Right forelimb (tissue), 1 donor: ENCODE measurements at regions not wholly inside any gene's neighbourhood (a gene's known extent, or its start where the extent isn't known, plus 50 kb on each side); places are given as distances from the start of the nearest gene placed in this dataset.
"Not testable (repeated sequence)": the region's sequence is repeated elsewhere in the genome, so short reads cannot be mapped to it uniquely, and the experiment has no call there.

Experiments used
- DNase-seq: peaks from one replicate; pipeline ENCODE4 v3.0.0-alpha.2; 2018

DNA sequence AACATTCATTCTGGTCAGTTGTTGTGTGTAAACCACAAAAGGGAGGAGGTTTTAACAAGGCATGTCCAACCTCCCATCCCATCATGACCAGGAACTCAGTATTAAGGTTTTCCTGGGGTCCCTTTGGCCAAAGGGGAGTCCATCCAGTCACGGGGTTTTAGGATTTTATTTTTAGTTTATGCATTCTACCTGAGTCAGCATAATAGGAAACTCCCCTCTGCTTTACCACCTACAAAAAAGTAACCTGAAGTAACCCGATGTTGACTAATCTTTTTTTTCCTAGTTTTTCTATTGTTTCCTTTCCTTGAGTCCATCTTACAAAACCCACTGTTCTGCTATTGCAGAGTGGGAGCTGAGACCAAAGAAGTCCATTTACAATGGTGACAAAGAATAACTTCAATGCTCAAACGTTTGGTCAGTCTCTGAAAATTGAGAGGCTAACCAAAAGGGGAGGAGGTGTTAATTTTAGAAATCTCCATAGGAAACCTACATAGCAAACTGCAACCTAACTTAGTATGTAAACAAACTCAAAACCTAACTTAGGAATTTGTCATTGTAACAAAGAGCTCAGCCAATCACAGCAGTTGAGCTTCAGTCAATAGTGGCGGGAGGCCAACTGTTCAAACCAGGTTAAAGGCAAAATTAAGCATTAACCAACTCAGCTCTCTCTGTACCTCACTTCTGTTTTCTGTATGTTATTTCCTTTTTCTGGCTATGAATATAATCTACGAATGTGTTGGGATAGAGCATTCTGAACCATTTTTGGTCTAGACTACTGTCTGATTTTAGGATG is 1954.1 kb downstream of the PCDH9 start:
- DNase-seq: no peak

- DNase-seq: no peak
These were observed 1955.0 kb downstream of the PCDH9 start for GRCh38 chr13:65275108-65275507.

- DNase-seq: not testable (repeated sequence)
These were observed 1956.2 kb downstream of the PCDH9 start for GRCh38 chr13:65273811-65274420.

GRCh38 chr13:65268009-65268408 is 1962.1 kb downstream of the PCDH9 start:
- DNase-seq: no peak

GRCh38 chr13:65265988-65266387 is 1964.1 kb downstream of the PCDH9 start:
- DNase-seq: no peak

GRCh38 chr13:65264066-65264465 is 1966.1 kb downstream of the PCDH9 start:
- no peak for DNase-seq

GRCh38 chr13:65260946-65261891 is 1968.9 kb downstream of the PCDH9 start:
- no peak for DNase-seq

GRCh38 chr13:65240773-65241172 is 1989.4 kb downstream of the PCDH9 start:
- DNase-seq: no peak

GRCh38 chr13:65236841-65237418 is 1993.2 kb downstream of the PCDH9 start:
- DNase-seq: no peak

DNA sequence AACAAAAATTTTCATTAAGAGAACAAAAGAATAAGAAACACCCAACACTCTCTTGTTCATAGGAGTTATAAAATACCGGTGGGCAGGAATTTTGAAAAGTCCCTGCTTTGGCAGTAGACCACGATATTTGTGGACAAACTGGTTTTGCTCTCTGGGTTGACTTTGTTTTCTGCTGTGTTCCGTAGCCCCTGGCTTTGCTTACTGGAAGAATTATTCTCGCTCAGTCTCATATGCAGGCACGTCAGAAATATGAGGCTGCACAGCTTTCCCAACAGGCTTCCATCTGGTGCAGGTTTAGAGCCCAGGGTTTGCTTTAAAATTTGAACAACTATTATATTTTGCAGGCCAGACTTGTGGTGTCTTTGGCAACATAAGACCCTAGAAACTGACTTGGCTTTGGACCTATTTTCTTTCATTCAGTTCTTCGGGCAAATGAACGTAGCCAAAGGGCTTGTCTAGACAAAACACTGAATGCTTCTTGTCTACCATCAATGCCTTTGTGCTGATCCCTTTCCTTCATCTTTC is 2012.6 kb downstream of the PCDH9 start:
- no peak for DNase-seq

GRCh38 chr13:65202845-65203244 is 2027.3 kb downstream of the PCDH9 start:
- DNase-seq: not testable (repeated sequence)

- no peak for DNase-seq
These were observed 2041.4 kb downstream of the PCDH9 start for GRCh38 chr13:65188721-65189120.

DNA sequence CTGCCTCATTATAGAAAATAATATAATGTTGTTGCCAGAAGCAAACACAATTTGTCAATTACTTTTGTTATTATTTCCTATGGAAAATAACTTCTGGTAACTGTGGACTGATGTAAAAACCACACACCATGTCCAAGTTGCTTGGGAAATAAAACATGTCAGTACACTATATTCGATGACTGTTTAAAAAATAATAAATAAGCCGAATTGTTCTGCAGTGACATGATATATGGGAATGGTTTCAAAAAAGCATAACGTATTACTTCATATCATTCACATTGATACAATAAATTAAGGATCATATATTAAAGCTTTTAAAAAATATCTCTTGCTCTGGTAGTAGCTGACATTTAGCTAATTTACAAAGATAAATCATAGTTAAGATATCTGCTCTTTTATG is 2062.1 kb downstream of the PCDH9 start:
- DNase-seq: no peak

DNA sequence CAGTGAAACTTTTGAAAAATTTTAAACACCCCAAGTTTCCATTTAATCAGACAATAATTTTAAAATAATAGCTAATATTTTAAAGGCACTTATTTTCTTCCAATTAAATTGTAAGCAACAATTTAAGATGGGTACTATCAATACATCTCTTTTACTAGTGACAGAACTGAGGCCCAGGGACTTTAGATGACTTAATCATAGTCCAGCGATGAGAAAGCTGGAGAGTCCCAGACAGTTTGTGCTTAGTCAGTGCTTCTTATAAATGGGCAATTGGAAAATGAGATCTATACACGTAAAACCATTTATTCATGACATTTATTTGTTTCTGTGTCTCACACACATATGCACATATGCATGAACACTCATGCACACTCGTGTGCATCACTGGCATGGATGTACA is 2063.5 kb downstream of the PCDH9 start:
- no peak for DNase-seq

DNA sequence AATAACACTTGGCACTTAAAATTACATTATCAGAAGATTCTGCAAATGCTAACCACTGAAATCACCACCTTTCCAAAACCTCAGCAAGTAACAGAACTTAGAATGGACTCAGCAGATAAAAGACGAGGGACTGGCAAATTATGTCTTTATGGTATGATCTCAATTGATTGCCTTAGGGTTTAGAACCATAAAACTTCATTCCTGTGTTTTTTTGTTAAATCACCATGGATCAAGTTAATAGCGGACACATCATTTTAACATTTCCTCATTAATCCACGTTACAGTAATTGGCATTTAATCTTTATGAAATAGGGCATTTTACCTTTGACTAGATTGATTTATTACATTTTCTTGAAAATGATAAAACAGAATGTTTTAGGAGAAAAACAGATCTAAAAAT is 2070.3 kb downstream of the PCDH9 start:
- DNase-seq: no peak

DNA sequence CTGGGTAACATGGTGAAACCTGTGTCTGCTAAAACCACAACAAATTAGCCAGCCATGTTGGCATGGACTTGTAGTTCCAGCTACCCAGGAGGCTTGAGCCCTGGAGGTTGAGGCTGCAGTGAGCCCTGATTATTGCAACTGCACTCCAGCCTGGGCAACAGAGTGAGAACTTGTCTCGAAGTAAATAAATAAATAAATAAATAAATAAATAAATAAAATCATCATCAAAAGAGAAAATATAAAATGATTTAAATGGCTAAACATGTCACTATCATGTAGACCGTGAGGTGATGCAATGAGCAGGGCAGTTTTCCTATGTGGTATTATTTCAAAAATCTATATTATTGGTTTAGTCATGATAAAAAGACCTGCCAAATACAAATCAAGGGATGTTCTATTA is 2074.3 kb downstream of the PCDH9 start:
- no peak for DNase-seq

GRCh38 chr13:65154661-65155447 is 2075.3 kb downstream of the PCDH9 start:
- no peak for DNase-seq

GRCh38 chr13:65149687-65150086 is 2080.4 kb downstream of the PCDH9 start:
- no peak for DNase-seq

DNA sequence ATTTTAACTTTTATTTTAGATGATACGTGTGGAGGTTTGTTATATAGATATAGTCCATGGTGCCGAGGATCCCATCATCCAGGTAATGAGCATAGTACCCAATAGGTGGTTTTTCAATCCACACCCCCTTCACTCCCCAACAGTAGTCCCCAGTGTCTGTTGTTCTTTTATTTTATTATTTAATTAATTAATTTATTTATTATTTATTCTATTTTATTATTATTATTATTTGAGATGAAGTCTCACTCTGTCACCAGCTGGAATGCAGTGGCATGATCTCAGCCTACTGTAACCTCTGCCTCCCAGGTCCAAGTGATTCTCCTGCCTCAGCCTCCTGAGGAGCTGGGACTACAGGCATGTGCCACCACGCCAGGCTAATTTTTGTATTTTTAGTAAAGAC is 2086.2 kb downstream of the PCDH9 start:
- DNase-seq: no peak

DNA sequence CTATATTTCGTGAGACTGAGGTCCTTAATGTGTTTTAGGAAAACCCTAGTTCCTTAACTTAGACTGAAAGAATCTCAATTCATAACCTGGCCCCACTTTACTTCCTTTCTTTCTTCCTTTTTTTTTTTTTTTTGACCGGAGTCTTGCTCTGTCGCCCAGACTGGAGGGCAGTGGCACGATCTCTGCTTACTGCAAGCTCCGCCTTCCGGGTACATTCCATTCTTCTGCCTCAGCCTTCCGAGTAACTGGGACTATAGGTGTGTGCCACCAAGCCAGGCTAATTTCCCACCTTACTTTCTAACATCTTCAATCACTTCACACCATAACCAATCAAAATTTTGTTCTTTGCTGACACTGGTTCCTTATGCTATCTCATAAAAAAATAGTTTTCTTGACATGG is 2097.0 kb downstream of the PCDH9 start:
- DNase-seq: no peak

- DNase-seq: no peak
These were observed 2104.9 kb downstream of the PCDH9 start for GRCh38 chr13:65125236-65125635.

DNA sequence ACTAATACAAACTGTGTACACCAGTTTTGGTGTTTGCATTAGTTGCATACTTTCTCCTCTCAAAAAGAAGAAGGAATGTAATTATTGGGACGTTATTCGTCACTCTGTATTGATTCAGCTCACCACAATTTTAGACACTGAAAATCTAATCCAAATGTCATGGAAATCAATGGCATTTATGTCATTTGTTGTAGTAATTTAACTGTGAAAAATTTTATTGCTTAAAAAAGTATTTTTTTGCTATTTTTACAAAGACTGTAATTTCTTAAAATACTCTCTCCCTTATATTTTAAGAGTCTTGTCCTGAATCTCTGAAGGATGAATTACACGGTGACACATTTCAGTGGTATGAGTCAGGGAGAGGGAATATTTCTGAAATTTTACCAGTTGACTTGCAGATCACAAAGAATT is 2117.6 kb downstream of the PCDH9 start:
- no peak for DNase-seq
